GM10248 (cell line): ENCODE measurements at regions not wholly inside any gene's neighbourhood (a gene's known extent, or its start where the extent isn't known, plus 50 kb on each side); places are given as distances from the start of the nearest gene placed in this dataset.

Experiments
- CTCF ChIA-PET: fragments of 300-600 bp; sonication (Branson Sonifier 250); formaldehyde crosslinking; extraction: SDS; loops from one replicate; lab custom pipeline; 2021; ENCODE audit warnings: antibody characterized with exemption; lab: Yijun Ruan, JAX
- POLR2A ChIA-PET: fragments of 350-650 bp; sonication (Branson Sonifier 250); formaldehyde crosslinking; extraction: SDS; loops from one replicate; lab custom pipeline; 2020; ENCODE audit warnings: antibody characterized with exemption; lab: Yijun Ruan, JAX
- DNase-seq: peaks from one replicate; pipeline ENCODE4 v3.0.0; 2012; ENCODE audit errors: extremely low spot score
- TF ChIP-seq, protein P1 (sequence below): IDR thresholded peaks from 2 replicates; pipeline ENCODE4 v1.5.1; 2012; ENCODE audit warnings: mild to moderate bottlenecking, low read depth; ENCODE audit errors: extremely low read depth, missing control alignments, control extremely low read depth

DNA sequence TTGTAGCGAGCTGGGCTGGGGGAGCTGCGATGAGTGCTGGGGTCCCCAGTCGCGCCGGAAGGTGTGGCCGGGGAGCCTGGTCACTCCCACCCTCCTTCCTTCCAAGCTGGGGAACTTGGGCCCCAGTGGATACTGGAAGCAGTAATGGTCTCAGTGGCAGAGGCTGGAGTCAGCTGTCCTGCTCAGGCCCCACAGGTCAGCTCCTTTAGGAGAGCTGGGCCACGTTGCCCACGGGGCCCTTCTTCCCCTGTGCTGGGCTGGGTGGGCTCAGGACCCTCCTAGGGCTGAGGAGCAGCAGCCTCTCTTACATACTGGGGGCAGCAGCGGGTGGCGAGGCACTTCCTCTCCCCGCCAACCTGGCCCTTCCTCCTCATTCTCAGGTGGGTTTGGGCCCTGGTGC is 200.6 kb upstream of the MKI67 start:
- DNase-seq, result no peak
- ChIA-PET CTCF (interaction anchor here (1.1 kb wide), 1 partner anchor 9 kb away, joined by 3 read pairs; no protein-coding TSS in a partner anchor), POLR2A (no interaction called here)
- TF ChIP-seq, protein P1, sequence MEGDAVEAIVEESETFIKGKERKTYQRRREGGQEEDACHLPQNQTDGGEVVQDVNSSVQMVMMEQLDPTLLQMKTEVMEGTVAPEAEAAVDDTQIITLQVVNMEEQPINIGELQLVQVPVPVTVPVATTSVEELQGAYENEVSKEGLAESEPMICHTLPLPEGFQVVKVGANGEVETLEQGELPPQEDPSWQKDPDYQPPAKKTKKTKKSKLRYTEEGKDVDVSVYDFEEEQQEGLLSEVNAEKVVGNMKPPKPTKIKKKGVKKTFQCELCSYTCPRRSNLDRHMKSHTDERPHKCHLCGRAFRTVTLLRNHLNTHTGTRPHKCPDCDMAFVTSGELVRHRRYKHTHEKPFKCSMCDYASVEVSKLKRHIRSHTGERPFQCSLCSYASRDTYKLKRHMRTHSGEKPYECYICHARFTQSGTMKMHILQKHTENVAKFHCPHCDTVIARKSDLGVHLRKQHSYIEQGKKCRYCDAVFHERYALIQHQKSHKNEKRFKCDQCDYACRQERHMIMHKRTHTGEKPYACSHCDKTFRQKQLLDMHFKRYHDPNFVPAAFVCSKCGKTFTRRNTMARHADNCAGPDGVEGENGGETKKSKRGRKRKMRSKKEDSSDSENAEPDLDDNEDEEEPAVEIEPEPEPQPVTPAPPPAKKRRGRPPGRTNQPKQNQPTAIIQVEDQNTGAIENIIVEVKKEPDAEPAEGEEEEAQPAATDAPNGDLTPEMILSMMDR, result no peak

- no peak for DNase-seq
- TF ChIP-seq, protein P1, result no peak
- POLR2A ChIA-PET, result no interaction called here
- CTCF ChIA-PET, result interaction anchor here (1.0 kb wide), 1 partner anchor 13 kb away, joined by 3 read pairs; no protein-coding TSS in a partner anchor
Measured at GRCh38 chr10:128336401-128336800, 210.2 kb upstream of the MKI67 start.

- DNase-seq, result no peak
- TF ChIP-seq, protein P1, result no peak
Measured at GRCh38 chr10:128337860-128338378, 211.7 kb upstream of the MKI67 start.

GRCh38 chr10:128338951-128339350 is 212.7 kb upstream of the MKI67 start:
- DNase-seq, result no peak
- TF ChIP-seq, protein P1, result no peak
- ChIA-PET POLR2A (no interaction called here), CTCF (no interaction called here)

More at GRCh38 chr10:128337860-128338378, 211.7 kb upstream of the MKI67 start:
- ChIA-PET POLR2A (no interaction called here), CTCF (no interaction called here)

DNA sequence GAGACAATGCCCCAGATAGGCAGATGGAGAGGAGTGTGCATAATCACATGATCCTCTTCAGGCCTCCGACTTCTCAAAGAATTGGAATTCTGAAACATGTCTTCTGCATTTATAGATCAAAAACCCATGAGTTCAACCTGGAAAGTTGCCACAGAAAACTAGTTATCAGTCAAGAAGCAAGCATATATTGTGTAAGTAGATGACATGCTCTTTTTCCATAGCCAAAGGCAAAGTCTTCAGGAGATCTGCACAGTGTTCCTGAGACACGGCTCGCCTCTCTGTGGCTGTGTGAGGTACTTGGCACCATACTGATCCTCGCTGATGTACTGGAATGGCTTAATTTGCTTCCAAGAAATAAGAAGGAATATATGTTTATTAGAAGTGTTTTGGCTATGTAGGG is 213.5 kb upstream of the MKI67 start:
- CTCF ChIA-PET, result no interaction called here
- TF ChIP-seq, protein P1, result no peak
- POLR2A ChIA-PET, result no interaction called here
- no peak for DNase-seq

DNA sequence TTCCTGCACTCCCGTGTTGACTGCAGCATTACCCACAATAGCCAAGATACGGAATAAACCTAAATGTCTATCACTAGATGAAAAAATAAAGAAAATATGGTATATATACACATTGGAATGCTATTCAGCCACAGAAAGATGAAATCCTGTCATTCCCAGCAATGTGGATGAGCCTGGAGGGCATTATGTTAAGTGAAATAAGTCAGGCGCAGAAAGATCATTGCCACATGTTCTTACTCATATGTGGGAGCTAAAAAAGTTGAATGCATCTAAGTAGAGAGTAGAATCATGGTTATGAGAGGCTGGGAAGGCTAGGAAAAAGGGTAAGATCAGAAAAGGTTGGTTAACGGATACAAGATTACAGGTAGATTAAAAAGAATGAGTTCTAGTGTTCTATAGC is 219.1 kb upstream of the MKI67 start:
- TF ChIP-seq, protein P1, result no peak

More for the DNA sequence above, 219.1 kb upstream of the MKI67 start:
- POLR2A ChIA-PET, result no interaction called here
- CTCF ChIA-PET, result no interaction called here
- DNase-seq, result no peak
